DMS79 (cell line): ENCODE measurements at regions not wholly inside any gene's neighbourhood (a gene's known extent, or its start where the extent isn't known, plus 50 kb on each side); places are given as distances from the start of the nearest gene placed in this dataset.
"Not testable (repeated sequence)": the region's sequence is repeated elsewhere in the genome, so short reads cannot be mapped to it uniquely, and the experiment has no call there.

Experiments used
- DNase-seq: peaks from one replicate; lab custom pipeline; 2025; lab: John Stamatoyannopoulos, UW

DNA sequence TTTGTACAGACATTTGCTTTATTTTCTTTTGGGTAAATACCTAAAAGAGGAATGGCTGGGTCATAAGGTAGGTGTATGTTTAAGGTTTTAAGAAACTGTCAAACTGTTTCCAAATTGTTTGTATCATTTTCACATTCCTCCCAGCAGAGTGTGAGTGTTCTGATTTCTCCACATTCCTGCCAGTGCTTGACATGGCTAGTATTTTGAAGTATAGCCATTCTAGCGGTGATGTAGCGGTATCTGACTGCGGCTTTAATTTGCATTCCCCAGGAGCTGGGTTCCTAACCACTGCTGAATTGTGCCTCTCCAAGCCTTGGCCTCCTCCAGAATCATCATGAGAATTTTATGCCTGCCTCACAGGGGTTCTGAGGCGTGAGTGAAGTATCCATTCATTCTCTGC lies 61.8 kb upstream of the ARL4C start:
- DNase-seq = no peak

DNA sequence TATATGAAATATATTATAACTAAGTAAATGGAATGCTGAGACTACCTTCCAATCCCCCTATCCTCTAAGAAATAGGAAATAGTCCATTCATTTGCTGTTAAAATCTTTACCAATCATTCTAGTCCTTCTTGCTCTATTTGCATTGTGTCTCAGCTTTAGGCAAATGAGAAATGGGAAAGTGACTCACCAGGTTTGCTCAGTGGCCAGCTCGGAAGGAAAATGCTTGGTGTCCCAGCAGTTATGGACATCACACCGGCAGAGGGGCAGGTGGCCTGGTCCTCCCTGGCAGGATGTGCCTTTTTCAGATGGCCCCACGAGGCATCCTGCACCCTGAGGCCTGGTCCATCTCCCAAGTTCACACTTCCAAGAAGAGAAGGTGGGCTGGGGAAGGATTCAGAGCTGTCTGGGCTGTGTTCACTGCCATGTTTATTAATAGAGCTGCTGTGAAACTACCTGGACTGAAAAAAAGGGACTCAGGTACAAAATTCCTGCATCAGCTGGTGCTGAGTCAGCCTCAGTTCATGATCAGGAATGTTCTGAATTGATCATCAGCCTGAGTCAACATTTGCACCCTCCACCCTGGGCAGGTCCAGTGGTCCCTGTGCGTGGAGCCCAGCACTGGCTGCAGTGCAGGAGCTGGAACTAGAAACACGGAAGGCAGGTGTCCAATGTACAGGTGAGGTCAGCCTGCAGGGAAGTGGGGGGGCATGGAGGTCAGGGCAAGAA lies 60.1 kb upstream of the ARL4C start:
- DNase-seq = no peak

DNA sequence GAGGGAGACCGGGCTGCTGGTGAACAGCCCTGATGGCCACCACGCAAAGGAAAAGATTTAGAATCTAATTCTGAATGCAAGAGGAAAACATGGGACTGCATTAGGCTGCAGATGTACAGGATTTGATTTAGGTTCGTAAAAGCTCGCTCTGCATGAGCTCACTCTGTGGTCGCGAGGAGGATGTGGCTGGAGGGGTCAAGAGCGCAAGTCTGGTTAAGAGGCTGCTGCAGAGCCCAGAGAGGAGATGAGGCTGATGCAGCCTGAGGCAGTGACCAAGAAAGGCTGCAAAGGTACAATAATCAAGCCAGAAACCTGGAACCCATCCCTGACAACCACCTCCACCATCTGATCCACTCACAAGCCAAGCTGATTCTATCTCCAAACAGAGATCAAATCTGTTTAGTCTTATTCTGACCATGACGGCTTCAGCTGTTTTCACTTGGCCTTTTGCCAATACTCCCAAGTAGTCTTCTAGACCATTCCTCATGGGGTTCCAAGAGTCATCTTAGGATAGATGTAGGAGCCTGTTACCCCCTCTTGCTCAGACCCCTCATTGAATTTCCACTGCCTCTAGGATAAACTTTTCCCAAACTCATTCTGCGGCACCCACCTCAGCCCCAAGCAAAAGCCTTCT lies 58.9 kb upstream of the ARL4C start:
- DNase-seq = no peak

DNA sequence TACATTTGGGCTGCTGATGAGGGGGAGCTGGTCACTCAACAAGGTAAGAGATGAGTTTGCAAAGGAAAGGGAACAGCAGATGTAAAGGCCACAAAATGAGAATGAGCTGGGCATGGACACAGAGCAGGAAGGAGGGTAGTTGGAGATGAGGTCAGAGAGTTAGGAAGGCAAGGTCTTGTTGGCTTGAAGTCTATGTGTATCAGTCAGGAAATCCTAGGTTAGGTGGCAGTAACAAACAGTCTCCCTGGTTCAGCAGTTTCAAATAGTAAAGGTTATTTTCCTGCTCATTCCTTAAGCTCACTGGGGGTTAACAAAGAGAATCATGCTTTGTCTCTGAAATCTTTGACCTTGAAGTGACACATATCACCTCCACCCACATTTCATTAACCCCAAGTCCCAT lies 58.3 kb upstream of the ARL4C start:
- no peak for DNase-seq

DNA sequence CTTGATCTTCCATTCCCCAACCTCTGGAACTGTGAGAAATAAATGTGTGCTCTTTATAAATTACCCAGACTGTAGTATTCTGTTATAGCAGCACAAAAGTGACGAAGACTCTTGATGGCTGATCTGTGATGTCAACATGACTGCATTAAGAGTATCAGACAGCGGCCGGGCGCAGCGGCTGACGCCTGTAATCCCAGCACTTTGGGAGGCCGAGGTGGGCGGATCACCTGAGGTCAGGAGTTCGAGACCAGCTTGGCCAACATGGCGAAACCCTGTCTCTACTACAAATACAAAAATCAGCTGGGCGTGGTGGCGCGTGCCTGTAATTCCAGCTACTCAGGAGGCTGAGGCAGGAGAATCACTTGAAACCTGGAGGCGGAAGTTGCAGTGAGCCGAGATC lies 56.3 kb upstream of the ARL4C start:
- not testable (repeated sequence) for DNase-seq

DNA sequence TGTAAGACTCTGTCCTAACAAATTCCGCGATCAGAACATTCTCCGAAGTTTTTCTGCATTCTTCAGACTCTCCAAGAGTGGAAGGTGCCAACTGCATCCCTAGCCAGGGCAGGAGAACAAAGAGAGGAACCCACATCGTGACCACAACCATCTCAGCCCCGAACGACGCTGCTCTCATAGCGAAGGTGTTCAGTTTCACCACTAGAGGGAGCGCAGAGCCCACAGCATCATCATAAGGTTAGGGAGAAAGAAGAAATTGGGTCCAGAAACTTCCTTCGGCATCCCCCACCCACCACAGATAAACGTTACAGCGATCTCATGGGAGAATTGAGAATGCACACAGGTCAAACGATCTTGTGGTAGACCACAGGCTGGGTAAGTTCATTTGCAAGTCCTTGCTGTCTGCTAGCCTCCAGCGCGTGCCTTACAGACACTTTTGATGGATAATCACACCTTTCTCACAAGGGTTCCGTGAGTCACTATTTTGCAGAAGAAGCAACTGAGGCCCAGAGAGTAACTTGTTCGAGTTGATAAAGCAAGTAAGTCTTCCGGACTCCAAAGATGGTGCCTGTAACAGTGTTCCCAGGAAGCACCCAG lies 53.7 kb upstream of the ARL4C start:
- DNase-seq = peak; percentile 43

DNA sequence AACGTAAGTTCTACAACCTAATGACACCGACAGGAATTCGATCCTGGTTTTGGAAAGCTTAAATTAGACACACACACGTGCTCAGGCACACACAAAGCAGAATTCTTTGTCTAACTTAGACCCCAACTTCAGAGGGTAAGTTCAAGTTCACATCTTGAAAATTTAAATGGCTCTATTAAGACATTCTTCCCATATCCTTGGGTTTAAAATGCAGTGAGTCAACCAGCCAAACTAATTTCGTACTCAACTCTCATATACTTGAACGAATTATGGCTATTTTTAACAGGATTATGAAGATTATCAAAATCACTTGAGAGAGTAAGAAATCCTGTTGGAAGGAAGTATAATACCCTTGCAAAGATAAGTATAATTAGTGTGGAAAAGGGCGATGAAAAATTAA lies 53.2 kb upstream of the ARL4C start:
- DNase-seq = no peak

DNA sequence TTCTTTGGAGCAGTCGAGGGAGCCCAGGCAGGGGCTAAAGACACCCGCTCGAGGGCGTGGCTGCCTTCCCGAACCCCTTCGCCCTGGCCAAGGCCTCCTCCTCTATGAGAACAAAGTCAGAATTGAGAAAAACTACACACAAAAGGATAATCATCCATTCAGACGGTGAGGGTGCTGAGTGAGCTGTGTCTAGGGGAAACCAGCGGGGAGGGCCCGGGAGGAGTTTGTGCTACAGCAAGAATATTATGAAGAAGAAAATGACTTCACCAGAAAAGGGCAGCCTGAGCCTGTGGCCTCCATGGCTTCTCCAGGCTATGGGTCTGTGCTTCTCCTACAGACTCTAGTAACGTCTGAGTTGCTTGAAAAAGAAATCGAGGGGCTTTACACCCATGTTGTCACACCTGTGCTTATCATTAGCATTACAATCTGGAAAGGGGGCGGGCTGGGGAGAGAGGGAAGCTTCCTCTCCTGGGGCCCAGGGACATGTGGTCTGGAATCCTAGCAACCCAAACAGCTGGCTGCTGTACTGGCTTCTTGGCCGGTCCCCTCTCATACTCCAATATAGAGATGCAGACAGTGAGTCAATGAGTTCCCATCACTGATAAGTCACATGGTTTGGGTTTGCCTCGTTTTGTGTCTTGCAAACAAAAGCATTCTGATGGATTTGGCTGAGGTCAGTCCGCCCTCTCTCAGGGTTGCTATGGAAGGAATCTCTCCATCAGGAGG lies 52.0 kb upstream of the ARL4C start:
- no peak for DNase-seq

DNA sequence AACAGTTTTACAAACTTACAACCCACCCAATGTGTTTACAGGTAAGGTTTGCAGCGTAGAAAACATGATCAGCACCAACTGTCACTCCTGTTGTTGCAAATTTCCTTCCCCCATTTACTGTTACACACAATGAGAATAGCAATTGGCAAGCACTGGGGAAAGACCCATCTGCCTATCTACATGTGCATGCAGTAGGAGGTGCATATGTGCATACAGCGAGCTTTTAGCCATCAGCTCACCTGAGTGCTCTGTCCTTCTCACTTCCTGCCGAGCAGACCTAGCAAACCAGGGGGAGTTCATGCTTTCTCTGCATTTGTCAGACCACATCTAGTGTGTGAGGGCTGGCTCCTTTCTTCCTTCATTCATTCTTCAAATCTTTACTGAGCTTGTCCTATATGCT lies 49.9 kb upstream of the ARL4C start:
- DNase-seq = no peak
